ENCODE measurements at regions not wholly inside any gene's neighbourhood (a gene's known extent, or its start where the extent isn't known, plus 50 kb on each side); places are given as distances from the start of the nearest gene placed in this dataset.
"Not testable (repeated sequence)": the region's sequence is repeated elsewhere in the genome, so short reads cannot be mapped to it uniquely, and the experiment has no call there.

- DNase-seq, result no peak
Observed at GRCh38 chr3:64792445-64792844, 104.6 kb upstream of the ADAMTS9 start.

- no peak for DNase-seq
Observed at GRCh38 chr3:64789111-64789510, 101.3 kb upstream of the ADAMTS9 start.

- no peak for DNase-seq
Observed at GRCh38 chr3:64783200-64783599, 95.4 kb upstream of the ADAMTS9 start.

GRCh38 chr3:64780923-64781322 lies 93.1 kb upstream of the ADAMTS9 start:
- DNase-seq, result not testable (repeated sequence)

GRCh38 chr3:64773137-64773536 lies 85.3 kb upstream of the ADAMTS9 start:
- DNase-seq, result no peak

- DNase-seq, result no peak
Observed at GRCh38 chr3:64766440-64766839, 78.6 kb upstream of the ADAMTS9 start.

- DNase-seq, result no peak
Observed at GRCh38 chr3:64765947-64766346, 78.1 kb upstream of the ADAMTS9 start.

- DNase-seq, result no peak
Observed at GRCh38 chr3:64764386-64764929, 76.7 kb upstream of the ADAMTS9 start.

GRCh38 chr3:64763980-64764379 lies 76.2 kb upstream of the ADAMTS9 start:
- no peak for DNase-seq

GRCh38 chr3:64761729-64762128 lies 73.9 kb upstream of the ADAMTS9 start:
- no peak for DNase-seq

GRCh38 chr3:64760258-64760657 lies 72.5 kb upstream of the ADAMTS9 start:
- no peak for DNase-seq

- no peak for DNase-seq
Observed at GRCh38 chr3:64759811-64760210, 72.0 kb upstream of the ADAMTS9 start.

GRCh38 chr3:64756398-64756986 lies 68.7 kb upstream of the ADAMTS9 start:
- DNase-seq, result no peak

- DNase-seq, result no peak
Observed at GRCh38 chr3:64748244-64748904, 60.6 kb upstream of the ADAMTS9 start.

- DNase-seq, result no peak
Observed at GRCh38 chr3:64747679-64748078, 59.9 kb upstream of the ADAMTS9 start.

GRCh38 chr3:64743887-64744243 lies 56.1 kb upstream of the ADAMTS9 start:
- no peak for DNase-seq

GRCh38 chr3:64743156-64743886 lies 55.5 kb upstream of the ADAMTS9 start:
- no peak for DNase-seq

- DNase-seq, result no peak
Observed at GRCh38 chr3:64741341-64741740, 53.5 kb upstream of the ADAMTS9 start.

GRCh38 chr3:64739971-64740631 lies 52.3 kb upstream of the ADAMTS9 start:
- DNase-seq, result no peak
